ENCODE measurements at regions not wholly inside any gene's neighbourhood (a gene's known extent, or its start where the extent isn't known, plus 50 kb on each side); places are given as distances from the start of the nearest gene placed in this dataset.

DNA sequence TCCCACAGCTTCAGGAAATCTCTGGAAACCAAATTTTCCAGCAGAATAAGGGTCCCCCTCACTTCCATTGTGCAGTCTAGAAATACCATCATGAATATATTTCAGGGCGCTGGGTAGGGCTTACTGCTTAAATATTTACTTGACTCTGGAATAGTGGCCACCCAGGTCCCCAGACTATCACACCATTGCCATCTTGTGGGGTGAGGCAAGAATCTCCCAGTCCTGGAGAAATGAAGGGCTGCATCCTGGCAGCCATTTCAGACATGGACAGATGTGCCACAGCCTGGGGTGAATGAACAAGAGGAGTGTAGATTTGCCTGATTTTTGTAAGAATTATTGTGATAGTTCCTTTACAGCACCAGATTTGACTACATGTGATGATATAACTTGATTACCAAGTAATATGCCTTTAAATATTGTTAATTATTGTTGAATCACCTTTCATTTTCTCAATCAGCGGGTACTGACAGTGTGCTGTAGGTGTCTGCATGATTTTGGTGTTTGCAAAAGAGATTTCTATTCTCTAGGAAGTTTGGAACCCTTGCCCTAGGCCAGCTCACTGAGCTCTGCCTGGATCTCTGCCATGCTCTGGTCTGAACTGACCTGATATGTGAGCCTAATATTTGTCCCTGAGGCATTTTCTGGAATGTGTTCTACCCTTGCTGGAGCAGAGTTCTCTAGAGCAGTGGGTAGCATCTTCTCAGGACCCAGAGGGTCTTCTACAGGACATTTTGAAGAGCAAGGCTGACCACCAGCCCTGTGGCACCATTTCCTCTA lies 183.4 kb downstream of the KIT start:
- FAIRE-seq (no peak), DNase-seq (peak in 1 of 5 donors; percentile 35)
- intact Hi-C loops (cut with DNase I) = no loop called here
- no peak overlapping the region for H3K9ac ChIP-seq (ENCODE audit: low read length in 3 of 3)
- no peaks in the 10 kb centered on the region for H3K27me3 ChIP-seq (ENCODE audit: control insufficient read depth, insufficient read depth, low read length)
- H3K36me3 ChIP-seq (ENCODE audit: control insufficient read depth in 2 of 3, insufficient read depth in 3 of 3, low read length in 3 of 3) = no peaks in the 10 kb centered on the region
- no peaks in the 10 kb centered on the region for H3K9me3 ChIP-seq (ENCODE audit: control insufficient read depth in 2 of 3, insufficient read depth in 1 of 3, low read length in 3 of 3)
- no peaks in the 10 kb centered on the region for H3K4me1 ChIP-seq (ENCODE audit: control insufficient read depth in 2 of 3, insufficient read depth in 2 of 3, low read depth in 1 of 3, low read length in 3 of 3)
- H3K4me3 ChIP-seq (ENCODE audit: low read length in 3 of 3) = no peak overlapping the region
- no peak overlapping the region for H3K27ac ChIP-seq (ENCODE audit: low read depth in 2 of 2, low read length in 2 of 2)
- TF ChIP-seq, protein P1, sequence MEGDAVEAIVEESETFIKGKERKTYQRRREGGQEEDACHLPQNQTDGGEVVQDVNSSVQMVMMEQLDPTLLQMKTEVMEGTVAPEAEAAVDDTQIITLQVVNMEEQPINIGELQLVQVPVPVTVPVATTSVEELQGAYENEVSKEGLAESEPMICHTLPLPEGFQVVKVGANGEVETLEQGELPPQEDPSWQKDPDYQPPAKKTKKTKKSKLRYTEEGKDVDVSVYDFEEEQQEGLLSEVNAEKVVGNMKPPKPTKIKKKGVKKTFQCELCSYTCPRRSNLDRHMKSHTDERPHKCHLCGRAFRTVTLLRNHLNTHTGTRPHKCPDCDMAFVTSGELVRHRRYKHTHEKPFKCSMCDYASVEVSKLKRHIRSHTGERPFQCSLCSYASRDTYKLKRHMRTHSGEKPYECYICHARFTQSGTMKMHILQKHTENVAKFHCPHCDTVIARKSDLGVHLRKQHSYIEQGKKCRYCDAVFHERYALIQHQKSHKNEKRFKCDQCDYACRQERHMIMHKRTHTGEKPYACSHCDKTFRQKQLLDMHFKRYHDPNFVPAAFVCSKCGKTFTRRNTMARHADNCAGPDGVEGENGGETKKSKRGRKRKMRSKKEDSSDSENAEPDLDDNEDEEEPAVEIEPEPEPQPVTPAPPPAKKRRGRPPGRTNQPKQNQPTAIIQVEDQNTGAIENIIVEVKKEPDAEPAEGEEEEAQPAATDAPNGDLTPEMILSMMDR (IDR thresholded peaks at IDR 0.05; ENCODE audit: borderline replicate concordance, extremely low read depth, insufficient read depth) = peak; percentile 31

- H3K9me3 ChIP-seq (ENCODE audit: control insufficient read depth in 2 of 3, insufficient read depth in 1 of 3, low read length in 3 of 3) = no peaks in the 10 kb centered on the region
- no peak overlapping the region for H3K27ac ChIP-seq (ENCODE audit: low read depth in 2 of 2, low read length in 2 of 2)
- H3K36me3 ChIP-seq (ENCODE audit: control insufficient read depth in 2 of 3, insufficient read depth in 3 of 3, low read length in 3 of 3) = no peaks in the 10 kb centered on the region
- no peak overlapping the region for H3K9ac ChIP-seq (ENCODE audit: low read length in 3 of 3)
- no peaks in the 10 kb centered on the region for H3K4me1 ChIP-seq (ENCODE audit: control insufficient read depth in 2 of 3, insufficient read depth in 2 of 3, low read depth in 1 of 3, low read length in 3 of 3)
- intact Hi-C loops (cut with DNase I) = no loop called here
- TF ChIP-seq, protein P1 (IDR thresholded peaks at IDR 0.05; ENCODE audit: borderline replicate concordance, extremely low read depth, insufficient read depth) = no peak
- DNase-seq (no peak), FAIRE-seq (no peak)
- H3K4me3 ChIP-seq (ENCODE audit: low read length in 3 of 3) = no peak overlapping the region
- H3K27me3 ChIP-seq (ENCODE audit: control insufficient read depth, insufficient read depth, low read length) = no peaks in the 10 kb centered on the region
Measured at GRCh38 chr4:54840430-54840829, 182.7 kb downstream of the KIT start.

DNA sequence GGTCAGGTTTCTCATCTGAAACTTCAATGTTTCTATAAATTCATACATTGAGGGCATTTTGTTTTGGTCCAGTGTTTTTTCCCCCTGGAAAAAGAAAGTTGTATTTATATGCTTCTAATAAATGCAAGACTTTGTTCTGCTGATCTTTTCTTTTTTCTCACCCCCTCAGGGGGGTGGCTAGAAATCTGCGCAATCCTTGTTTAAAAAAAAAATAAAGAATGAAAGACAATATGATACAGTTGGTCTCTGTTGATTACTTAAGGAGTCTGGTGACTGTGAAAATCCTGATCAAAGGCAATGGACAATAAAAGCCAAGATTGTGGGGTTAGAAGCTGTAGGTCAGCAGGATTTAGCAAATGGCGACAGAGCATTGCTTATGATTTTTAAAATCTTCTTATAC lies 180.5 kb downstream of the KIT start:
- H3K4me3 ChIP-seq (ENCODE audit: low read length in 3 of 3) = no peak overlapping the region
- no peaks in the 10 kb centered on the region for H3K36me3 ChIP-seq (ENCODE audit: control insufficient read depth in 2 of 3, insufficient read depth in 3 of 3, low read length in 3 of 3)
- no peak for DNase-seq
- H3K4me1 ChIP-seq (ENCODE audit: control insufficient read depth in 2 of 3, insufficient read depth in 2 of 3, low read depth in 1 of 3, low read length in 3 of 3) = no peaks in the 10 kb centered on the region
- intact Hi-C loops (cut with DNase I) = no loop called here
- H3K27me3 ChIP-seq (ENCODE audit: control insufficient read depth, insufficient read depth, low read length) = no peaks in the 10 kb centered on the region
- no peak overlapping the region for H3K27ac ChIP-seq (ENCODE audit: low read depth in 2 of 2, low read length in 2 of 2)
- TF ChIP-seq, protein P1 (IDR thresholded peaks at IDR 0.05; ENCODE audit: borderline replicate concordance, extremely low read depth, insufficient read depth) = no peak
- H3K9me3 ChIP-seq (ENCODE audit: control insufficient read depth in 2 of 3, insufficient read depth in 1 of 3, low read length in 3 of 3) = no peaks in the 10 kb centered on the region
- H3K9ac ChIP-seq (ENCODE audit: low read length in 3 of 3) = no peak overlapping the region
- FAIRE-seq = no peak
